RCC 7860 (cell line): ENCODE measurements at regions not wholly inside any gene's neighbourhood (a gene's known extent, or its start where the extent isn't known, plus 50 kb on each side); places are given as distances from the start of the nearest gene placed in this dataset.

Experiments used
- DNase-seq: peaks from one replicate; pipeline ENCODE4 v3.0.0-alpha.2; 2015; ENCODE audit warnings: low spot score
- FAIRE-seq: peaks from 2 replicates; lab custom pipeline; 2012; peaks lifted over from hg19 to GRCh38; lab: Jason Lieb, UNC

DNA sequence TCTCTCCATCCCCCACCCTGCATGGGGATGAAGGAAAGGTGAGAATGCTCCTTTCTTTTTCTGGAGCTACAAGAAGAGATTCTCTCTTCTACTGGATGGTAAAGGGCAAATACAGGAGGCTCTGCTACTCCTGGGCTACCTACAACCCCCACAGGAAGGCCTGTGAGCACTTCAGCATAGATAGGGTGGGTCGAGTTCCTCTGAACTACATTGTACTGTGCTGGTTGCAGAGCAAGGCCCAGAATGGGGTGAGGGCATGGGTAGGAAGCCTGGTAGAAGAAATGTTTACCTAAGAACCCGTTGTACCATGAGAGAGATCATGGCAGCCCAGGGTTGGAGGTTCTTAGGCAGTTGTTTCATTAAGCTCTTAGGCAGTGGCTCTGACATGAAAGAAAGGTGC lies 510.4 kb downstream of the MID1IP1 start:
- DNase-seq (no peak), FAIRE-seq (no peak)

DNA sequence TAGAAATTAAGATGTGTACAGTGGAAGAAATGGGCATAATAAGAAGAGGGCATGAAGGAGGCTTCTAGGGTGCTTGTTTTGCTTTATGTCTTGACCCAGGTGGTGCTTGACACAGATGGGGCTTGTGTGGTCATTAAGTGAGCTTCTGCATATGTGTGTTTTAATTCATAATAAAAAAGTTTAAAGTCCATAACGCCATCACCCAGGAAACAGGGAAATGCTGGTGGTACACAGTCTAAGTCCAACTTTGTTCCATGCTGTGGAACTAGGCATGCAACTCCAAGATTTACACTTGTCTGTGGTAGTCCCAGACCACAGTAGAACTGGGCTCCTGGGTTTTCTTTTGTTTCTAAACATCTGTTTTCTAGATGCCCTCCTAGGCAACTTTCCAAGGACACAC lies 511.9 kb downstream of the MID1IP1 start:
- FAIRE-seq (no peak), DNase-seq (no peak)

DNA sequence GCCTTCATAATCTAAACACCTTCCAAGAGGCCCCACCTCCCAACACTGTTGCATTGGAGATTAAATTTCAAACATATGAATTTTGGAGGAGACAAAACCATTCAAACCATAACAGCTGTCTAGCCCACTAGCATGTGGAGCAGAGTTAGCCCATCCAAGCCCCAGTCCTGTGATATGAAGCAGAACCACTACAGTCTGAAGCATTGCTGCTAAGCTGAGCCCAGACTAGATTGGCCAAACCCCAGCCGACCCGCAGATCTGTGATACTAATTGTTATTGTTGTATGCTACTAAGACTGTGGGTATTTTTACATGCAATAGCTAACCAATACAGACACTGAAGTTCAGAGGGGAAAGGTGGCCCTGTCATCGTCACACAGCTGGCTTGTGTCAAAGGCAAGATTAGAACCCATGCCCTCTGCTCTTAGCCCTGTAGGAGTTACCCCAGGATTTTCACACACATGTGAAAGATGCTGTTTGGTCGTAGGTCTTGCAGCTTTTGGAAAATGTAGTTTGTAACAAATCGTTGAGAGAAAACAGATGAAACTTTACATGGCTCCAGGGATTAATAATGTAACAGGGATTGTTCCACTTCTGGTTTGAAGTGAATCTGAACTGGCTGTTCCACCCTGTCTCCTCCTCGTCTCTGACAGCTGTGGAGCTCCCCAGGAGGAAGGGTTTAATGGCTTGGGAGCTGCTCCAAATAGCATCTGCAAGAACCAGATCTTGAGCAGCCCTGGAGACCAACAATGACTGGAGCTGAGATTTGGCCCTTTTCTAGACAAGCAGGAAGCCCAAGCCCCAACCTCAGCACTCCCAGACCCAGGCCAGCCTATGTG lies 517.5 kb downstream of the MID1IP1 start:
- FAIRE-seq (no peak), DNase-seq (no peak)

DNA sequence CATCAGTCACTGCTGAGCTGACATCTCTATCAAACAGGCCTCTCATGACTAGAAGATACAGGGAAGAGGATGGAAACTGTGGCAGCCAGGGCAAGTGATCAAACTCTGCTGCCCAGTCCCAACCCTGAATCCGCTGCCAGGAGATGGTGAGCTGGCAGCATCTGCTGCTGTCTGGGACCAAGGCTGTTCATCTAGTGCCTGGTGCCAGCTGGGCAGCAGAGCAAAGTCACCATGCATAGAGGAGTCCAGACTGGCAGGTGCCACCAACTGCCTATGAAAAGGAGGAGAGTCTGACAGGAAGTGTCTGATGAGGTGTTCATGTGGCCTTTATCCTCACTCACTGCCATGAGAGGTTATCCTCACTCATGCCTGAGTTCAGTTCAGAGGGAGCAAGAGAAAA lies 518.9 kb downstream of the MID1IP1 start:
- DNase-seq: no peak

DNA sequence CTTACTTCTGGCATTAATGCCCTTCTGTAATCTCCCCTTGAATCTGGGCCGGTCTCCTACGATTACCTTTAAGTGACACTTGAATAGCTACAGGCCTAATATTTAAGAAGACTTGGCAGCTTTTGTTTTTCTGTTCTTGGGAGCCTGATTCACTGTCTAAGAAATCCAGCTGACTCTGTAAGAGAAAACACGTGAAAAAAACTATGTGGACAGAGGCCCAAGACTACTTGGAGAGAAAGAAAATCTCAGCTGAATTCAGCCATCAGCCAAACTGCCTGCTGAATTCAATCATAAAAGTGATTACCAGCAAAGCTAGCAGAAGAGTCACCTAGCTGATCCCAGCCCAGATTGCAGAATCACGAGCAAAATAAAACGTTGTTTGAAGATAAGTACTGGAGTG lies 521.2 kb downstream of the MID1IP1 start:
- DNase-seq: no peak
- FAIRE-seq: no peak

More for the DNA sequence above, 518.9 kb downstream of the MID1IP1 start:
- no peak for FAIRE-seq

DNA sequence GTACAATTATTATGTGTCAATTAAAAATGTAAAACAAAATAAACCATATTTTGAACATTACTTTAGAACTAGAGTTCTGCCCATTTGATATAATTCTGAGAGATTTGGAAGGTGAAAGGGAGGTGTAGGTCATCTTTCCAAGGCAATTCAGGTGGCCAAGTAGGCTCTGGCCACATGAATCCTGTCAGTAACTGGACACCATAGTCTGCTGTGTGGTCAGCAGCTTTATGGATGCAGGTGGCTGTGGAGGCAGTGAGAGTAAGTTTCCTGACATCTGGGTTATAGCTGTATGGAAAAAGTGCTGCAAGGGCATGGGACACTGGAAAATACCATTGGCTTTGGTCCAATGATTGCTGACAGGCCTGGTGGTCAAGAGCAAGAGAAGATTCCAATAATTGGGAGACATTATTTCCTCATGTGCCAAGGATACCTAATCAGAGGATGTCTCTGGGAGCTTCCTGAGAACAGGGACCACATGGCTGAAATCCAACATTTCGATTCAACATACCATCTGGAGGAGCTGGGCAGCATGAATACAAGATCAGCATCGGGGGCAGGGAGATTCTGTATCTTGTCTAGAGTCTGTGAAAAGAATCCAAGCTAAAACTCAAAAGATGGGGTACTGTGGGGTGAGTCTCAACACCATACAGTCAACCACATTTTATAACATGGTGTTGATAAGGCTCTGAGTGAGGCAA lies 523.1 kb downstream of the MID1IP1 start:
- DNase-seq (no peak), FAIRE-seq (no peak)

DNA sequence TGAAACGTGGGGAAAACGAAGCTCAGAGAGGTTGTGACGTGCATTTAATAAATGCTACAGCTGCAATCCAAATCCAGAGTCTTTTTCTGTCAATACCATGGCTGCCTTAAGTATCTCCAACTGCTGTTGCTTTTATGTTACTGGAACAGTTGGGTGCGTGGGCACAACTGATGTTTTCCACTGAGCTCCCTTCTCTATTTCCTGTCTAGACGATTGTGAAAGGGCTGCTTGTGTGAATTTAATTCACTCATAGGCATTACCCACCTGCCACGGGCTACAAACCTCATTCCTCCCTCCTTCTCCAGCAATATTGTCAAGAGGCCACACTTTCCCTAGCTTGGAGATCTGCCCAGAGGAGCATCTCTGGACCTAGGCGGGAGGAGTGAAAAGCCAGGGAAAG lies 526.0 kb downstream of the MID1IP1 start:
- FAIRE-seq (no peak), DNase-seq (no peak)

DNA sequence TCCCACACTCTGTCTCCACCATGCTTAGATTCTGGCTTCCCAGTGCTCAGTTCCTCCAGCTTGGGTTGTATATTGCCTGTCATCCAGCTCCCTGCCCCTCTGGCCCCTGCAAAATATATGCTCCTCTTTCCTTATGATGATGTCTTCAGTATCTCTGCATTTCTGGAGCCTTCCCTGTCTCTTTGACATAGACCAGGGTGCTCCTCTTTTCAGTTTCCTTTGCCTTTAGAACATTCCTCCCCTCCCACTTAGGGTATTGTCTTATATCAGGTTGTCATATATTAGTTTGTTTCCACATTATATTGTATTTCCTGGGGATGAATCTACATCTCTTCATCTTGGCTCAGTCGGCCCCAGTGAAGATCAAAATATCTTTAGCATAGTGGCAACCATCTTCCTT lies 526.4 kb downstream of the MID1IP1 start:
- FAIRE-seq (no peak), DNase-seq (no peak)

DNA sequence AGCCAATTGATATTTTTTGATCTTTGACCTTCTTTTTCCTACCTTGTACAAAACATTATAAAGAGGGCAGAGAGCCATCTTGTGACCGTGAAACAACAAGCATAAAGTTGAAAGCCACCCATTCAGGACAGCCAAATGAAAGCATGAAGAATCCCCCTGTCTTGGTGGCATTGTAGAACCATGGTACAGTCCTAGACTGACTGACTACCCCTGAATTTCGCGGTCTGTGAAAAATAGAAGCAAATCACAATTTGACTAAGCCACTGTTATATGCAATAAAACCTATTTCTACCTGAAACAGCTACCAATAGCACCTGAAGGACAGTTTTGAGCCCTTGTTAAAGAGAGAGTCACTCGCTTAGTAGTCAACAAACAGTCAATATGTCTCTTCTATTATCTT lies 527.4 kb downstream of the MID1IP1 start:
- FAIRE-seq: no peak

DNA sequence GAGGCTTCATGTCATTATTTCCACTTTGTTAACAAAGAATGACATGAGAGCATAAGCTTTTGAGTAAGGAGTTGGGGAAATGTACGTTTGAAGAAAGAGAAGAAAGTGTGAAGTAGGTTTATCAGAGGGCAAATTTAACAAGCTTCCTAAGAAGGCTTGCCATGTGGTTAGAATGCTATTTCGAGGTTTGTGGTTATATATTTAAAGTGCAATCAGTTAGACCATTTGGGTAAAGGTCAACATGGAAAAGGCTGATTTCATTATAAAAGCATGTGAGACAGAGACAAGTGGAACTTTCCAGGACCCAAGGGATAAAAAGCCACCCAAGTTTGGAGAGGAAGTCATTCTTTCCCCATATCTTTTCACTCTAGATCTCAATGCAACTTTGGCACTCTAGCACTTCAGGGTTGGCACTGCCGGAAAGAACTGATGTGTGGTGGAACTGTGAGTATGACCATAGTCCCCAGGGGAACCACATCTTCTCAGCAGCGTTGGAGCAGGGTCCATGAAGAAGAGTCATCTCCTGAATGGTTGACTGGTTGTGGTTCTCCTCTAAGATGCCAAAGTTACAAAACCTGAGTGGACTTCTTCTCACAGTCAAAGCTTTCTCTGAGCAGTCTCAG lies 529.9 kb downstream of the MID1IP1 start:
- FAIRE-seq (no peak), DNase-seq (peak; percentile 4)

More for the DNA sequence above, 527.4 kb downstream of the MID1IP1 start:
- DNase-seq: no peak

DNA sequence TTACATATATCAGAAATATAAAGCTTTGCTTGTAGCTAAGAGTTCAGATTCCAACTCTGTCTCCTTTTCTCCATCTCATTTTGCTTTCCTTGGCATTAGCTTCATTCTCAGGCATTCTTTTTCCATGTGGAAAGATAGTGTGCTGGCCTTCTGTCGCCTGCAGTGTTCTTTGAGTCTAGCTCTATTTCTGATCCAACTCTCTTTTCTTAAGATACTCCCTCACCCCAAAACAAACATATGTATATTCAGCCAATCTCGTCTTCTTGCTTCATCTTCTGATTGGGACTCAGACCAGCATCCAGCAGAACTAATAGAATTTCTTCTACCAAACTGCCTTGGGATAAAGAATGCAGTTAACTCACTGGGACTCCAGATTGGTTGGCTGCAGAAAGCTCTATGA lies 532.2 kb downstream of the MID1IP1 start:
- FAIRE-seq: no peak
- no peak for DNase-seq

DNA sequence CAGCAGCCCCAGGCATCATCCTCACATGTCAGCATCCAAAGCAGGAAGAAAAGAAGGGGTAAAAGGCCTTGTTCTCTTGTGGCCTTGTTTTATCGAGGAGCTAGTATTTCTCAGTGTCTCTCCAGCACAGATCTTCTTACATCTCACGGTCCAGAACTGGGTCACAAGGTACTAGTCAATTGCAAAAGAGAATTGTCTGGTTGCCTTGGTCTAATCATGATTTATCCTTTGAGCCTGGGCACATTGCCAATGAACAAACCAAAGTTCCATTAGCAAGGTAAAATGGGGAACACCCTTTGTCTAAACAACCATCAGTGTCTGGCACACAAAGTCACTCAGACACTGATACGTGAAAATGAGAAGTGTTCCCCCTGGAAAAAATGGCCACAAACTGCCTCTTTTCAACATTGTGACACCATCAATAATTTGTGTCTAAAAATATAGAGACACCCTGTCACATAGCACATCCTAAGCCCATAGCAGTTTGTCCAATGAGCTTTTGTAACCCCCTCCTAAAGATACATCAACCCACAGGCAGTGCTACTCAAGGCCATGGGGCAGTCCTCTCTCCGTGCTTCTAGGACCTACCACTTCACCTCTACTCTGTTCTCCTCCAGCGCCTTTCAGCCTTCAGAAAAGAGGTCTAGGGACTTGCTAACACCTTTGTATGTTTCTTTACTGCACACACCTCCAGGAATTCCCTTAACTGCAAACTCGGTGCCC lies 534.4 kb downstream of the MID1IP1 start:
- FAIRE-seq (no peak), DNase-seq (no peak)

DNA sequence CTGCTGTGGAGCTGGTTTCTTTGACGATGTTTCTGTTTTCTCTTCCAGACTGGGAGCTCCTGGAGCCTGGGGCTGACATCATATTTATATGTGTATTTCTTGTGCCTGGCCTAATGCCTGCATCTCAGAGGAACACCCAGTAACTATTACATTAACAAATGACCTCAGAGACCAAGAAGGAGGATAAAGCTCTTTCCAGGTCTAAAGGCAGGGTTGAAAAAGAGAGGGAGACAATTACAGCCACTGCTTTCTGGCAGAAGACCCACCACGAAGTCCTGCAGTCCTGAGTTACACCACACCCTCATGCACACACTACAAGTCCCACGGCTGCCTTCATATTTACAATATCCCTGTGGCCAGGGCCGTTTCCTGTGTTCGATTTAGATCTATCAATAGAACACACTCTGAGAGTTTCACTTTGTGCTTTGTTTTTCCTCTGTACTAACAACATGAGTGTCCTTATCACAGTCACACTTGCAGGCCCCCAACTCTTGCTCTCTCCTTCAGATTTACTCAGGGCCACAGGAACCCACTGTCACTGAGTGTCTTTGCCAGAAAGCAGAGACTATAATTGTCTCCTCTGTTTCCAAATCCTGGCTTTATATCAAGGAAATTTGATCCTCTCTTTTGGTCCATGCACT lies 535.5 kb downstream of the MID1IP1 start:
- FAIRE-seq: no peak
- DNase-seq: no peak

DNA sequence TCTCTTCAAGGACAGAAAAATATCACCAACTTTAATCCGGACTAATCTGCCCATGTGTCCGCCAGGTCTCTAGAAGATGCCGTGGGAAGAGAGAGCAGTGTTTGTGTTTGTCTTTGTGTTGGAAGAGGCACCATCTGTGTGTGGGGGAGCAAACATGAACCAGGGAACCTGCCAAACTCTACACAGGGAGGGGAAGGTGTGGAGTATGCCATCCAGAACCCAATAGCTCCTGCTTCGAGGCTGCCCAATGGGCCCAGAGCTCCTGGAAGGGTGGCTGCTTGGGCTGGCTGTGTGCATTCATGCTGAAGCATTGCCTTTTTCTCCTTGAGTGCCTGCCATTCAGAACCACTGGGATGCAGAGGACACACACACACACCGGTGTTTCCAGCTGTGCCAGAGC lies 536.2 kb downstream of the MID1IP1 start:
- no peak for FAIRE-seq

DNA sequence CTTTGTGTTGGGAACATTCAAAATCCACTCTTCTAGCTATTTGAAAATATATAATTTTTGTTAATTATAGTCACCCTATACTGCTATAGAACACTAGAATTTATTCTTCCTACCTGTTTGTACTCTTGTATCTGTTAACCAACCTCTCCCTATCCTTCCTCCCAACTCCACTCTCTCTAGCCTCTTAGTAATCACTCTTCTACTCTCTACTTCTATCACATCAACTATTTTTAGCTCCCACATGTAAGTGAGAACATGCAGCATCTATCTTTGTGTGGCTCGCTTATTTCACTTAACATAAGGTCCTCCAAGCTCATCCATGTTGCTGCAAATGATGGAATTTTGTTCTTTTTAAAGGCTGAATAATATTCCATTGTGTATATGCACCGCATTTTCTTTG lies 537.3 kb downstream of the MID1IP1 start:
- DNase-seq (no peak), FAIRE-seq (no peak)

More for the DNA sequence above, 536.2 kb downstream of the MID1IP1 start:
- no peak for DNase-seq

DNA sequence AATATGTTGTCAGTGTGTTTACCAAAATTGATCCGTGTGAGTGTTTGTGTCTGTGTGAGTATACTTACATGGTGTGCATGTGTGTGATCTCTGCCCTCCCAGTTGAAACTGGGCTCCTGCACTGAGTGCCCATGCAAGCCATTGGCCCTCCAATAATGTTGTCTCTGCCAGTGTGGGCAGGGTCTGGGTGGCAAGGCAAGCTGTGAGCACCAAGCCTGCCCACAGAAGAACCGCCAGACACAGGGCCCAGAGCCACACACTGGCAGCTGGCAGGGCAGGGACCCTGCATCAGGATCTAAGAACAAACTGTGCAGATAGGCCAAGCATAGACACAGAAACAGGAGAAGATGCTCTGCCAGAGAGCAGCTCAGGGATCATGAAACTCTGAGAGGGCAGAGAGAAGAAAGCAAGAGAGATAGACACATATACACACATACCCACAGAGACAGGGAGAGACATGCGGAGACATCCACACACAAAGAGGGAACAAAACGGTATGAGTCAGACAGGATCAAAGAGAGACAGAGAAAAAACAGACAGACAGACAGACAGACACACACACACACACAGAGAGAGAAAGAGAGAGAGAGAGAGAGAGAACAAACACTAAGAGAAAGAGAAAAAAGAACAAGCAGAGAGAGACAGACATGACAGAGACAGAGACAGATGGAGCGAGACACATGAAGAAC lies 555.0 kb downstream of the MID1IP1 start:
- FAIRE-seq: no peak
- no peak for DNase-seq

DNA sequence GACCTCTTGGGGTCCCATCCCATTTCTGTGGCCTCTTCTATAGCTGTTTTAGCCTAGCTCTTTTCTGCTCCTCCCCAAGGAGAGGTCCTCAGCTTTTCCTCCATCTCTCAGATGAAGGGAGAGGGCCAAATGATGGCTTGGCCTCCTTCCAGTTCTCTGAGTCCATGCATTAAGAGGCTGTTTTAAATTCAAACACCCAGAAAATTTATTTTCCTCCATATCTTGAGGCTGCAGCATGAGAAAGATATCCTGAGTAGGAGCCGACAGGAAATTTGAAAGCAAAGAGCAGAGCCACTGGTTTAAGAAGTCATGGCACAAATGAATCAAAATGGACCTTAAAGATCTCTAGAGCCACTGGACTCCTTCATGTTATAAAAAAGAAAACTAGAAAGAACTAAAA lies 558.8 kb downstream of the MID1IP1 start:
- FAIRE-seq: no peak
- DNase-seq: no peak

DNA sequence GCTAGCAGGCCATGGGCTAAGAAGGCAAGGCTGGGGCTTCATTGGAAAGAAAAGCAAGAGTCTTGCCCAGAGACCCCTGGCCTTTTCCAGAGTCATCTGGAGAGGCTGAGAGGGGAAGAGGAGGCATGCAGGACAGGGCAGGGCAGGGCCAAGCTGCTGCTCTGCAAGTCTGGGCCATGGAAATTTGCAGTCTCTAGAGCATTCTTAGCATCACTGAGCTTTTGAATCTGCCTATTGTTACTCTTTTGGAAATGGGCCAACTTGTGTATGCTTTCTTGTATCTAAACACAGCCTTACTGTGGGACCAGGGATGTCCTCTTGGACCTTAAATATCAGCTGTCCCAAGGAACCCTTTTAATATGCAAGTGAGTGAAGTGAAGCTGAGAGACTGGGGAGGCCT lies 560.5 kb downstream of the MID1IP1 start:
- DNase-seq (no peak), FAIRE-seq (no peak)

DNA sequence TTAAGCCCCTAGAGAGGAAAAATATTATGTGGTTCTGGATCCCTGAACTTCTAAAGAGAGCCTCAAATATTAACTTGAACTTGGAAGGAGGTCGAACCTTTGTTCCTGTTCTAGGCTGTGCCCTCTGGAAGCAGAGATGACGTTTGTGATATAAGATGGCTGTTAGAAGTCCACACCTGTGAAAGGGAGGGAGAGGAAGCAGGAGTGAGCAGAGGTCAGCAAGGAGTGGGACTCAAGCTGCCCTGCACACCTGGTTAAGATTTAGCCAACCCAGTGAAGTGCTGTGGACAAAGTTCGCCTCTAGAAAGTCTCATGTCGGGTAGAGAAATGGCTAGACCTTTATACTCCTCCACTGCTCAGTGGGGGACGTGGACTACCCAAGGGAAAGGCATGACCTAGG lies 566.2 kb downstream of the MID1IP1 start:
- FAIRE-seq (no peak), DNase-seq (no peak)

DNA sequence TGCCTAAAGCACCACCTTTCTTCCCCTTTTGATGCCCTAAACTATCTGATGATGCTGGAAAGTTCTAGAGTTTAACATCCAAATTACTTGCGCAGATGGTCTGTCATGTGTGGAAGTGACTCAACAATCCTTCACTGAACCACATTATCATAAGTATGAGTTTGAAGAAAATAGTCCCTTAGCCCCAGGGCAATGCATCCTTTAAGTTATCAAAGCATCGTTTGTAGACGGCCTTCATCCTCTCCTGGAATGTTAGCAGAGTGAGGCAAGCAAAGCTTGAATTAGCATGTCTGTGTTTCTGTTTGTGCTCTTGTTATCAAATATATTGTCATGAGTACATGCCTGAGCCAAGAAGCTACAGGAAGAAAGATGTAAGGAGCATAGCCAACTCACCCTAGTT lies 570.9 kb downstream of the MID1IP1 start:
- no peak for DNase-seq
- FAIRE-seq: no peak
